ENCODE measurements at regions not wholly inside any gene's neighbourhood (a gene's known extent, or its start where the extent isn't known, plus 50 kb on each side); places are given as distances from the start of the nearest gene placed in this dataset.

DNA sequence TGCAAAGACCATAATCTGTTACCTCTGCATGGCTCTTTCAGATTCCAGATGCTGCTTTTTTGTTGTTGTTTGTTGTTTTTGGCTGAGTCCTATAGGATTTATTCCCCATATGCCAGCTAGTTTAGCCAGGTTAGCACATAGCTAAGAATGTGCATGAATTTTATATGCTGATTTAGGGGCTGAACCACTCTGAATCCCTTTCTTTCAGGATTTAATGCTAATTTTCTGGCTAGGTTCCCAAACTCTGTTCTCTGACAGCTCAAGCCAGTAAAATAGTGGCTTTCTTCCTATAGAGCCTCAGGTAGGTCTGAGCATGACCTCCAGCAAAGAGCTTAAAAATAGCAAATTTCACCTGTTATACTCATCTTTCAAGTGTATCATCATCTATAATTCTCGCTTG, 521.4 kb downstream of the CAAP1 start:
- no TSS peak for BruUV-seq (replicated peaks)
- in situ Hi-C loops (cut with HindIII; ENCODE audit: low pct_unique_long_range_greater_than_20kb, low sequenced_read_pairs): no loop called here
- intact Hi-C loops (cut with micrococcal nuclease; ENCODE audit: unreplicated experiment): no loop called here
- H3K4me3 ChIP-seq (ENCODE audit: low read depth in 2 of 2, low read length in 2 of 2): no peak overlapping the region
- no peak for ATAC-seq
- ChIA-PET POLR2A (no interaction called here), CTCF (no interaction called here)
- H3K9me3 ChIP-seq (ENCODE audit: control insufficient read depth, insufficient read depth, low read depth, low read length): no peaks in the 10 kb centered on the region
- TF ChIP-seq SIN3A (IDR thresholded peaks at IDR 0.05; ENCODE audit: borderline replicate concordance, insufficient read depth, low read depth, low read length): no peak
- TF ChIP-seq, protein P1, sequence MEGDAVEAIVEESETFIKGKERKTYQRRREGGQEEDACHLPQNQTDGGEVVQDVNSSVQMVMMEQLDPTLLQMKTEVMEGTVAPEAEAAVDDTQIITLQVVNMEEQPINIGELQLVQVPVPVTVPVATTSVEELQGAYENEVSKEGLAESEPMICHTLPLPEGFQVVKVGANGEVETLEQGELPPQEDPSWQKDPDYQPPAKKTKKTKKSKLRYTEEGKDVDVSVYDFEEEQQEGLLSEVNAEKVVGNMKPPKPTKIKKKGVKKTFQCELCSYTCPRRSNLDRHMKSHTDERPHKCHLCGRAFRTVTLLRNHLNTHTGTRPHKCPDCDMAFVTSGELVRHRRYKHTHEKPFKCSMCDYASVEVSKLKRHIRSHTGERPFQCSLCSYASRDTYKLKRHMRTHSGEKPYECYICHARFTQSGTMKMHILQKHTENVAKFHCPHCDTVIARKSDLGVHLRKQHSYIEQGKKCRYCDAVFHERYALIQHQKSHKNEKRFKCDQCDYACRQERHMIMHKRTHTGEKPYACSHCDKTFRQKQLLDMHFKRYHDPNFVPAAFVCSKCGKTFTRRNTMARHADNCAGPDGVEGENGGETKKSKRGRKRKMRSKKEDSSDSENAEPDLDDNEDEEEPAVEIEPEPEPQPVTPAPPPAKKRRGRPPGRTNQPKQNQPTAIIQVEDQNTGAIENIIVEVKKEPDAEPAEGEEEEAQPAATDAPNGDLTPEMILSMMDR (IDR thresholded peaks at IDR 0.05): no peak
- TF ChIP-seq, protein P2, sequence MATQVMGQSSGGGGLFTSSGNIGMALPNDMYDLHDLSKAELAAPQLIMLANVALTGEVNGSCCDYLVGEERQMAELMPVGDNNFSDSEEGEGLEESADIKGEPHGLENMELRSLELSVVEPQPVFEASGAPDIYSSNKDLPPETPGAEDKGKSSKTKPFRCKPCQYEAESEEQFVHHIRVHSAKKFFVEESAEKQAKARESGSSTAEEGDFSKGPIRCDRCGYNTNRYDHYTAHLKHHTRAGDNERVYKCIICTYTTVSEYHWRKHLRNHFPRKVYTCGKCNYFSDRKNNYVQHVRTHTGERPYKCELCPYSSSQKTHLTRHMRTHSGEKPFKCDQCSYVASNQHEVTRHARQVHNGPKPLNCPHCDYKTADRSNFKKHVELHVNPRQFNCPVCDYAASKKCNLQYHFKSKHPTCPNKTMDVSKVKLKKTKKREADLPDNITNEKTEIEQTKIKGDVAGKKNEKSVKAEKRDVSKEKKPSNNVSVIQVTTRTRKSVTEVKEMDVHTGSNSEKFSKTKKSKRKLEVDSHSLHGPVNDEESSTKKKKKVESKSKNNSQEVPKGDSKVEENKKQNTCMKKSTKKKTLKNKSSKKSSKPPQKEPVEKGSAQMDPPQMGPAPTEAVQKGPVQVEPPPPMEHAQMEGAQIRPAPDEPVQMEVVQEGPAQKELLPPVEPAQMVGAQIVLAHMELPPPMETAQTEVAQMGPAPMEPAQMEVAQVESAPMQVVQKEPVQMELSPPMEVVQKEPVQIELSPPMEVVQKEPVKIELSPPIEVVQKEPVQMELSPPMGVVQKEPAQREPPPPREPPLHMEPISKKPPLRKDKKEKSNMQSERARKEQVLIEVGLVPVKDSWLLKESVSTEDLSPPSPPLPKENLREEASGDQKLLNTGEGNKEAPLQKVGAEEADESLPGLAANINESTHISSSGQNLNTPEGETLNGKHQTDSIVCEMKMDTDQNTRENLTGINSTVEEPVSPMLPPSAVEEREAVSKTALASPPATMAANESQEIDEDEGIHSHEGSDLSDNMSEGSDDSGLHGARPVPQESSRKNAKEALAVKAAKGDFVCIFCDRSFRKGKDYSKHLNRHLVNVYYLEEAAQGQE (IDR thresholded peaks at IDR 0.05; ENCODE audit: insufficient read depth in 1 of 2, low read depth in 2 of 2, low read length in 1 of 2): no peak
- TF ChIP-seq POLR2AphosphoS5 (IDR thresholded peaks at IDR 0.05; ENCODE audit: low read depth, low read length): no peak
- TF ChIP-seq TCF7L2 (IDR thresholded peaks at IDR 0.05; ENCODE audit: low read depth, low read length): no peak
- no peak for DNase-seq (ENCODE audit: low read depth, low spot score)
- no peaks in the 10 kb centered on the region for H3K4me1 ChIP-seq (ENCODE audit: control insufficient read depth, insufficient read depth, low read length)
- no peak overlapping the region for H3K27ac ChIP-seq (ENCODE audit: low read length)
- H3K27me3 ChIP-seq (ENCODE audit: control insufficient read depth, insufficient read depth, low read length): no peaks in the 10 kb centered on the region
- no peaks in the 10 kb centered on the region for H3K36me3 ChIP-seq (ENCODE audit: control insufficient read depth, insufficient read depth, low read length)

DNA sequence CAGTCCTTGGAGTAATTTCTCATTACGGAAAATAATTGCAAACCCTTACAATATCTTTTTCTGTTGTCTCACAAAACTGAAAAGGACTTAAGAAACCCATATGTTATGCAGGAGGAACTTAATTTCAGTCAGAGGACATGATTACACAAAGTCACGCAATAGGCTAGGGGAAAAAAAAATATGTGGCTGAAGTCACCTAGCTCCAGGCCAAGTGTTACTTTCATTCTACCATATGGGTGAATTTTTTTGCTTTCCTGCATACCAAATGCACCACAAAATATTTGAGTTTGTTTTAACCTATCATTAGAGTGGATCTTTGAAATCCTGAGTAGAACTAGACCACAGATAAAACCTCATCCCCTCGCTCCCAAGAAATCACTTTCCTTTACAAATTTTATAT, 523.5 kb downstream of the CAAP1 start:
- DNase-seq (ENCODE audit: low read depth, low spot score): no peak
- BruUV-seq (replicated peaks): no TSS peak
- POLR2A ChIA-PET: no interaction called here

More for the DNA sequence above, 523.5 kb downstream of the CAAP1 start:
- H3K36me3 ChIP-seq (ENCODE audit: control insufficient read depth, insufficient read depth, low read length): no peaks in the 10 kb centered on the region
- H3K9me3 ChIP-seq (ENCODE audit: control insufficient read depth, insufficient read depth, low read depth, low read length): no peaks in the 10 kb centered on the region
- no peak overlapping the region for H3K27ac ChIP-seq (ENCODE audit: low read length)
- CTCF ChIA-PET: no interaction called here
- no peaks in the 10 kb centered on the region for H3K4me1 ChIP-seq (ENCODE audit: control insufficient read depth, insufficient read depth, low read length)
- H3K4me3 ChIP-seq (ENCODE audit: low read depth in 2 of 2, low read length in 2 of 2): no peak overlapping the region
- intact Hi-C loops (cut with micrococcal nuclease; ENCODE audit: unreplicated experiment) (no loop called here), in situ Hi-C loops (cut with HindIII; ENCODE audit: low pct_unique_long_range_greater_than_20kb, low sequenced_read_pairs) (no loop called here)
- TF ChIP-seq SIN3A (IDR thresholded peaks at IDR 0.05; ENCODE audit: borderline replicate concordance, insufficient read depth, low read depth, low read length) (no peak), POLR2AphosphoS5 (IDR thresholded peaks at IDR 0.05; ENCODE audit: low read depth, low read length) (no peak), TCF7L2 (IDR thresholded peaks at IDR 0.05; ENCODE audit: low read depth, low read length) (no peak)
- TF ChIP-seq, protein P2 (IDR thresholded peaks at IDR 0.05; ENCODE audit: insufficient read depth in 1 of 2, low read depth in 2 of 2, low read length in 1 of 2): no peak
- TF ChIP-seq, protein P1 (IDR thresholded peaks at IDR 0.05): no peak
- no peaks in the 10 kb centered on the region for H3K27me3 ChIP-seq (ENCODE audit: control insufficient read depth, insufficient read depth, low read length)
- no peak for ATAC-seq
